IPS-NIHi11 (cell line): ENCODE measurements at regions not wholly inside any gene's neighbourhood (a gene's known extent, or its start where the extent isn't known, plus 50 kb on each side); places are given as distances from the start of the nearest gene placed in this dataset.

Experiments used
- DNase-seq: peaks from one replicate; pipeline ENCODE4 v3.0.0; 2012; ENCODE audit warnings: mixed read lengths, low spot score

GRCh38 chr1:201749059-201749690, 79.8 kb upstream of the IPO9 start:
- DNase-seq: no peak

GRCh38 chr1:201750120-201750519, 78.8 kb upstream of the IPO9 start:
- DNase-seq: no peak

GRCh38 chr1:201750934-201751333, 78.0 kb upstream of the IPO9 start:
- no peak for DNase-seq

- peak; percentile 39 for DNase-seq
Observed at GRCh38 chr1:201751872-201752271, 77.1 kb upstream of the IPO9 start.

GRCh38 chr1:201752333-201752732, 76.6 kb upstream of the IPO9 start:
- no peak for DNase-seq

- DNase-seq: no peak
Observed at GRCh38 chr1:201753492-201753891, 75.5 kb upstream of the IPO9 start.

GRCh38 chr1:201754353-201754752, 74.6 kb upstream of the IPO9 start:
- no peak for DNase-seq

GRCh38 chr1:201755200-201755599, 73.8 kb upstream of the IPO9 start:
- DNase-seq: no peak

- DNase-seq: no peak
Observed at GRCh38 chr1:201756406-201756805, 72.6 kb upstream of the IPO9 start.

GRCh38 chr1:201758499-201759050, 70.4 kb upstream of the IPO9 start:
- no peak for DNase-seq

- no peak for DNase-seq
Observed at GRCh38 chr1:201759194-201759815, 69.7 kb upstream of the IPO9 start.

- DNase-seq: peak; percentile 50
Observed at GRCh38 chr1:201760516-201760915, 68.4 kb upstream of the IPO9 start.

GRCh38 chr1:201761178-201761577, 67.8 kb upstream of the IPO9 start:
- DNase-seq: no peak

- DNase-seq: no peak
Observed at GRCh38 chr1:201761871-201762270, 67.1 kb upstream of the IPO9 start.

GRCh38 chr1:201762381-201762780, 66.6 kb upstream of the IPO9 start:
- no peak for DNase-seq

- no peak for DNase-seq
Observed at GRCh38 chr1:201763455-201764140, 65.4 kb upstream of the IPO9 start.

- no peak for DNase-seq
Observed at GRCh38 chr1:201764166-201764565, 64.8 kb upstream of the IPO9 start.

GRCh38 chr1:201764579-201764978, 64.4 kb upstream of the IPO9 start:
- DNase-seq: no peak

- DNase-seq: no peak
Observed at GRCh38 chr1:201766131-201766866, 62.7 kb upstream of the IPO9 start.

- DNase-seq: no peak
Observed at GRCh38 chr1:201767339-201767738, 61.6 kb upstream of the IPO9 start.

- DNase-seq: no peak
Observed at GRCh38 chr1:201769072-201769471, 59.9 kb upstream of the IPO9 start.

GRCh38 chr1:201769966-201770365, 59.0 kb upstream of the IPO9 start:
- no peak for DNase-seq

GRCh38 chr1:201771466-201771865, 57.5 kb upstream of the IPO9 start:
- DNase-seq: no peak
